ENCODE measurements at regions not wholly inside any gene's neighbourhood (a gene's known extent, or its start where the extent isn't known, plus 50 kb on each side); places are given as distances from the start of the nearest gene placed in this dataset.

DNA sequence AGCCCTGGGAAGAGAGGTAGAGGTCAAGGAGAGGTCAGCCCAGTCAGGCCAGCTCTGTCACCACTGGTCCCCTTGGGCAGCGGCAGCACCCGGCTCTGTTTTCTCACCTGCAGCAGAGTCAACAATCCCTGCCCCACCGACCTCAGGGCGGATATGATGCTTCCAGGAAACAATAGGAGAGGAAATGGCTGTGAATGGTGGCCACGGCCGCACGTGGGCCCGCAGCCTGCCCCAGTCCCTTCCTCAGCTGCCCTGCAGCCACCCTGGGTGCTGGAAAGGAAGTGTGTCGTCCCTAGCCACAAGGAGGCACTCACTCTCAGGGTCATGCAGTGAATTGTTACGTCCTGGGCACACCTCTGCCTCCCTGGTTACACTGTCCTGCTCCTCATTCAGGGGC lies 92.5 kb upstream of the ENPP6 start:
- no peak for DNase-seq (ENCODE audit: low read depth)

DNA sequence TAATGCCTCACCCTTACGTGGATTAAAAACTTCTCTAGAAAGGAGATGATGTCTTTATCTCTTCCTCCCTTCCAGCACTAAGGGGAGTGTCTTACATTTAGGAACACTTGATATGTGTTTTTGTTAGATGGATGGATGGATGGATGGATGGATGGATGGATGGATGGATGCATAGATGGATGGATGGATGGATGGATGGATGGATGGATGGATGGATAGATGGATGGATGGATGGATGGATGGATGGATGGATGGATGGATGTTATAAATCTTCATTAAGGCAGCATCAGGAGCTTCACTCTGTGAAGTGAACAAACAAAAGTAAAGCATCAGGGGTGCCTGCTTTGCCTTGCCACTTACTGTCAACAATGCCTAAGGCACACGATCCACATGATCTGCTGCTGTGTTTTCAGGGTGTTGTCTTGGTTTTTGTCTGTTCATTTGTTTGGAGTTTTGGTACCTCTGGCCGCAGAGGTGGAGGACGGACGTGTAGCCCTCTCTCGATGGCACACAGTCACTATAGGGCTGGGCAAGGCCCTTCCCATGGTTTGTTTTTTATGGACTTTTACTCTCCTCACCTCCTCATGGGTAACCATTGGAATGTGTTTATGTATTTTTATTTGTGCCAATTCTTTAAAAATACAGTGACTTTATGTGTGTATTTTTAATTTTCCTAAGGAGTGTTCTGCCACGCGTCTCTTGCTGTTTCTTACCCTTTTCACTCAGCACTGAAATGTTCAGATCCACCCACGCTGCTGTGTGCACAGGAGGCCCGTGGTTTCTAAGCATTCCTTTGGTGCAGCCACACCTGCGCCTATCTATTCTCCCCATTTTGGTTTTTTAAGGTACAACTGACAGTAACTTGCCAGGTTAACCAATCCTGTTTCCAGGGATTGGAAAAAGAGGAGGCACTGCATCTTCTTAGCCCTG lies 91.8 kb upstream of the ENPP6 start:
- DNase-seq (ENCODE audit: low read depth) = no peak

DNA sequence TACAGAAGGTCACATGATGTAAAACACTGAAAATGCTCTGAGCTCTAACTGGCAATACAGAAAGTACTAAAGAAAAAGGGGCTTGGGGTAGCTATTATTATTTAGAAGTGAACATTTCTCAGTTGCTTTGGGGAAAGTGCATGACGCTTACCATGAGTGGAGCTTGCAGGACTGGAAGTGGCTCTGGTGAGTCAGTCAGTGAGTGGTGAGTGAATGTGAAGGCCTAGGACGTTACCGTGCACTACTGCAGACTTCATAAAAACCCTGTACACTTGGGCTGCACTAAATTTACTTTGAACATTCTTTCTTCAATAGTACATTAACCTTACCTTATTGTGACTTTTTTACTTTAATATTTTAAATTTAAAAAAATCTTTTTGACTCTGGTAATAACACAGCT lies 89.3 kb upstream of the ENPP6 start:
- DNase-seq (ENCODE audit: low read depth) = peak; percentile 12

DNA sequence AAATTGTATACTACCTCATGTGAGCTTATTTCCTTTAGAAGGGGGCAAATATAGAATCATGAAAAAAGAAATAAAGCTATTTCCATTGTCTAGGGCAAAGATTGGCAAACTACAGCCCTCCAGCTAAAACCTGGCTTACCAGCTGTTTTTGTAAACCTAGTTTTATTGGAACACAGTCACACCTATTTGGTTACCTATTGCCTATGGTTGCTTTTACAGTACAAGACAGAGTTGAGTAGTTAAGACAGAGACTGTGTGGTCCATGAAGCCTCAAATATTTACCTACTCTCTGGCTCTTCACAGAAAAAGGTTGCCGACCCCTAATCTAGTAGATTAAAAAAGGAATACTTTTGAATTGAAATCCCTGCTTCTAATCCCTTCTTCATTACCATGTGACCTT lies 88.8 kb upstream of the ENPP6 start:
- no peak for DNase-seq (ENCODE audit: low read depth)

DNA sequence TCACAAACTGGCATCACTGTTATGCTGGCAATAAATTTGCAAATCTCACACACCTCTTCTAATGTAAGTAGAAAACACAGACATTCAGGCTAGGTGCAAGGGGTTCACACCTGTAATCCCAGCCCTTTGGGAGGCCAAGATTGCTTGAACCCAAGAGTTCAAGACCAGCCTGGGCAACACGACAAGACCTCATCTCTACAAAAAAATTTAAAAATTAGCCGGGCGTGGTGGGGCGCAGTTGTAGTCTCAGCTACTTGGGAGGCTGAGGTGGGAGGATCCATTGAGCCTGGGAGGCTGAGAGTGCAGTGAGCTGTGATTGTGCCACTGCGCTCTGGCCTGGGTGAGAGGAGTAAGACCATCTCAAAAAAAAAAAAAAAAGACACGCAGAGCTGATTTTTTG lies 83.1 kb upstream of the ENPP6 start:
- no peak for DNase-seq (ENCODE audit: low read depth)

DNA sequence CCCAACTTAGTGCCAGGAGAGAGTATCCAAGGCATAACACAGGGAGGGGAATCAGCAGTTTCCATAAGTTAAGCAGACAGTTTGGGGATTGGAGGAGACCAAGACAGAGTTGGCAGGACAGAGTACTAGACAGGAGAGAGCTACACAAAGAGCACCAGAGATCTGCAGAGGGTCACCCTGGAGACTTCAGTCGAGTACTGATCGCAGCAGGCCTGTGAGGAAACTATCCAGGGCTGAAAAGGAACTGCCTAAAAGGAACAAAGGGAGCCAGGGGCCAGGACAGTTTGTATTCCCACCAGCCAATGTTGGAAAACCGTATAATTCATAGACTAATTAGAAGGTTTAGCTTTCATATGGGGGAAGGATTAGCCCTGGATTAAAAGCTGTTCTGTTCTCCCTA lies 80.6 kb upstream of the ENPP6 start:
- no peak for DNase-seq (ENCODE audit: low read depth)

DNA sequence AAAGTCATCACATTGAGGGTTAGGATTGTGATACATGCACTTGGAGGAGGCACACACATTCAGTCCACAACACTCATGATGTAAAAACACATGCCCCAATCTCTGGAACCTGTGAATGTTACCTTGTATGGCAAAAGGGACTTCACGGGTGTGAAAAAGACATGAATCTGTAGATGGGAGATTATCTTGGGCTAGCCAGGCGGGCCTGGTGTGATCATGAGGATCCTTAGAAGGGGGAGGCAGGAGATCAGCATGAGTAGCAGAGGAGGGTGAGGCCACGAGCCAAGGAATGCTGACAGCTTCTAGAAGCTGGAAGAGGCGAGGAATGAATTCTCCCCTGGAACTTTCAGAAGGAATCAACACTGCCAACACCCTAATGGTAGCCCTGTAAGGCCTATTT lies 77.5 kb upstream of the ENPP6 start:
- DNase-seq (ENCODE audit: low read depth) = no peak

DNA sequence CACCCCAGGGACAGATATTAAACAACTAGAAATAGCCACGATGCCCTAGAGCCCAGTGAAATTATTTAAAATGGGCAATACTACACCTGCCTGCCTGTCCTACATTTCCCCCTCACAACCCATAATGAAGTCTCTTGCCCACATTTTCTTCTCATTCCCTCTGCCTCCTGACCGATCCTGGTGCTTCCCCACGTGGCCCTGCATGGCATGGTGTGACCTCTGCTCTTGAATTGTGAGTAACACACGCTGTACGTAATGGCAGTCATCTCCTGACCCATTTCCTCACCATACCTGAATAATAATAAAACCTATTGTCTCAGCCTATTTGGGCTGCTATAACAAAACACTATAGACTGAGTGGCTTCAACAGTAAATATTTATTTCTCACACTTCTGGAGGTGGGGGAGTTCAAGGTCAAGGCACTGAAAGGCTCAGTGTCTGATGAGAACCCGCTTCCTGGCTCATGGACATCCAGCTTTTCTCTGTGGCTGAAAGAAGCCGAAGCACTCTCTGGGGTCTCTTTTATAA lies 77.0 kb upstream of the ENPP6 start:
- no peak for DNase-seq (ENCODE audit: low read depth)

DNA sequence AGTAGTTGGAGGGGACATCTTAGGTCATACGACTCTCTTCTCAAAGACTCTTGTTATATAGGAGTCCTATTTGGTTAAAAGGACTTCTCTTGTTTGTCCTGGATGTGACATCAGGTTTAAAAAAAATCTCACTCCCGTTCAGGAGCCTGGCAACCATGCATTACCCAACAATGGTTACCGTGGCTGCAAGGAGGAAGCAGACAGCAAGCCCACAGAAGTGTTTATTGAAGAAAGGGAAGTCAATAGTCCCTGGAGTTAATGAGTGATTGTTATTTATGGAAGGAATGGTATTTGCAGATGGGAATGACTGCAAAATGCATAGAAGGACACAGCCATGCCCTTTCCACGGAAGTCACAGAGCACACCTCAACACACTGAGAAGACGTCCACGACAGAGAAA lies 75.9 kb upstream of the ENPP6 start:
- no peak for DNase-seq (ENCODE audit: low read depth)

DNA sequence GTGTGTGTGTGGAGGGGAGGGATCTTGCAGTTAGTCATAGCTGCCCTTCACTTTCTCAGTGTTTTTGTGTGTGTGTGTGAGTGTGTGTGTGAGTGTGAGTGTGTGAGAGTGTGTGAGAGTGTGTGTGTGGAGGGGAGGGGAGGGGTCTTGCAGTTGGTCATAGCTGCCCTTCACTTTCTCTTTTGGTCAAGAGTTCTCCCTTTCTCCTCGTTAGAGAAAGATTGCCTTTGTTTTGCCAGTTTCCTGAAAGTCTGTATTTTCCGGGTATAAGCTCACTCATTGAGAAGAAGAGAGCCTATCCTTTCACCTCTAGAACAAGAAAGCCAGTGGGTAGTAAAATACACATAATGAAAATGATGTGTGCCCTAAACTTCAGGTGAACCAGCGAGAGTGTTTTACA lies 75.2 kb upstream of the ENPP6 start:
- DNase-seq (ENCODE audit: low read depth) = no peak

DNA sequence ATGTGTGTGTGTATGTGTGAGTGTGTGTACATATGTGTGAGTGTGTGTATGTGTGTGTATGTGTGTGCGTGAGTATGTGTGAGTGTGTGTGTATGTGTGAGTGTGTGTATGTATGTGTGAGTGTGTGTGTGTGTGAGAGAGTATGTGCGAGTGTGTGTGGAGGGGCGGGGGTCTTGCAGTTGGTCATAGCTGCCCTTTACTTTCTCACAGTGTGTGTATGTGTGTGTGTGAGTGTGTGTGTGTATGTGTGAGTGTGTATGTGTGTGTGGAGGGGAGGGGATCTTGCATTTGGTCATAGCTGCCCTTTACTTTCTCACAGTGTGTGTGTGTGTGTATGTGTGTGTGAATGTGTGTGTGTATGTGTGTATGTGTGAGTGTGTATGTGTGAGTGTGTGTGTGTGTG lies 74.8 kb upstream of the ENPP6 start:
- no peak for DNase-seq (ENCODE audit: low read depth)

DNA sequence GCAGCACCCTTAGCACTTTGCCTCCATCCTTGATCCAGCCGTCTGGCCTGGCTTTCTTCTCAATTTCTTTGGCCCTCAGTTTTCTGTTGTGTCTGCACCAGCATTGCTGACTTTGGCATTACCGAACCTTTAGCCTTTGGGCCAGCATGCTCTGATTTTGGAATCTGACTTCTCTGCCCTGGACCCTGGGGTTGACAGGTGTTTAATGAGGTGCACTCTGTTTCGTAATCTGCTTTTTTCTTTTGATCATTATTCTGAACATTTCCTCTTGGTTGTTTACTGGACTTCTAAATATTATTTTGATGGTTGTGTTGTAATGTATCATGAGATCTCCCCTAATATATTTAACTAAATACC lies 71.5 kb upstream of the ENPP6 start:
- no peak for DNase-seq (ENCODE audit: low read depth)

DNA sequence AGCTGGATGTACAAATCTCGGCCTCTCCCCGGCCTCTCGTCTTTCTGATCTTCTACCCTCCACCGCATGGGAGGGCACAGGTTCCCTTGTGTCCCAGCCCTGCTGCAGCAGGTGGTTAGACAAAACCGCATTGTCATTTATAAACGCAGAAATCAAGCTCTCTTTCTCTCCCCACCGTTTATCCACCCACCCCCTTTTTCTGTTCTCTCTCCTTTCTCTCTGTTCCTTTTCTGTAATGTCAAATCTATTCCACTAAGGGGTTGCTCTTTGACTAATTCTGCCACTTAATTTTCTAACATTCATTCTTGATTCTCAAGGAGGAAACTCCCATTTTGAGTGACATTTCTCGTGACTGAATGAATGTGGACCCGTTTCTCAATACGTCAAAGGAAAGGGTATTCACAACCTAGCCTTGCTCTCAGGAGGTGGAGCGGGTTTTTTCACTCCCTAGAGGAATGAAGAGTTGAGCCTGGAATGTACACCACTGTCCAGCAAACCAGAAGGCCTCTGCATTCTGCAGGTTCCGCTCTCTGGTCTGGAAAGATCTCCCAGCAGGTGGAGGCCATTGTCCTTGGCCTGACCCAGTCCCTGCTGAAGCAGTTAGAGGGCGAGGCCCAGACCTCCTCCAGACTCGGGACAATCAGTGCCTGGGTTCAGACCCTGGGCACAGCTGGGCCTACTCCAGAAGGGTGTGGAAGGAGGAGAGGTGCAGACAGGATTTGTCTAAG lies 70.9 kb upstream of the ENPP6 start:
- DNase-seq (ENCODE audit: low read depth) = no peak

DNA sequence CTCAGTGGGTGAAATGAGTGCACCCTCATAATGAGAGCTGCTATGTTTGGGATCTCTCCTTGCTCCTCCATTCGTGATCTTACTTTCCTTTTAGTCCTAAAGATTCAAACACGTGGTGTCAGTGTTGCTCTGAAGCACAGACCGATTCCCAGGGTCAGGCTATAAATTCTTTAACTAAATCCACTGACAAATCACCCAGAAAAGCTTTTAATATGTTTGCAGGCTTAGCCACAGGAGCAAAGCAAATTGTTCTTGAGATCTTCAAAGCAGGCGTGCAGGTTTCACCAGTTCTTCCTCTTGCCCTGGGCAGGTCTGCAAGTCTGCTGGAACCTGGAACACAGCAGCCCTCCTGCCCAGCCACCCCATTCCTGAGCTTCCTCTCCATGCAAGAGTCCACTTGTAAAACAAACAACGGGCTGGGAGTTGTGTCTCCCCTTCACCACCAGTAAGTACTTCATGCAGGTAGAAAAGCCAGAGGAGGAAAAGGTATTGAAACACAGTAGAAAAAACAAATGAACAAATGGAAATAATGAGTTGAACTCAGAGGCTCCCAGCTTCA lies 70.1 kb upstream of the ENPP6 start:
- no peak for DNase-seq (ENCODE audit: low read depth)

DNA sequence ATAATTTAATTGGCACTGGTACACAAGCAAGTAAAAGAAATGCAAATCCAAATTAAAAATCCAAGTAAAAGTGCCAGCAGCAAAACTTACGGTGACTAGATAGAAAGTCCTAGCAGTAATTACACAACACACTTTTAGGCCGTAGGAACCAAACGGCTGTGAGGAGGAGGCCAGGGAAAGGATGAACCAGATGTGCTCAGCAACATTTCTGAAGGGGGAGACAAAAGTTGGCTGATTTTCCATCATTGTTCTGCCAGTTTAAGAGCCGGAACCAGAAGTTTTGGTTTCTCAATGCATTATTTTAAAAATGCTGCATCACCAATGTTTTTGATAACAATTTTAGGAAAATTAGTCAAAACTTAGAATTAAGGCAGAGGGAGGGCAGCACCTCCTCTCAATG lies 68.7 kb upstream of the ENPP6 start:
- no peak for DNase-seq (ENCODE audit: low read depth)

DNA sequence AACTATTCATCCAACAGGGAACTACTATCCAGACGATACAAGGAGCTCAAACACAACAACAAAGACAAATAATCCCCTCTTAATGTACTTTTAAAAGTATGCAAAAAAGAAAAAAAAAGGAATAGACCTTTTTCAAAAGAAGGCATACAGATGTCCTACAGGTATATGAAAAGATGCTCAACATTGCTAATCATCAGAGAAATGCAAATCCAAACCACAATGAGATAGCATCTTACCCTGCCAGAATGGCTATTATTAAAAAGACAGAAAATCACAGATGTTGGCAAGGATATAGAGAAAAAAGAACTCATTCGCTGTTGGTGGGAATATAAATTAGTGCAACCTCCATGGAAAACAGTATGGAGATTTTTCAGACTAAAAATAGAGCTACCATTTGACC lies 67.1 kb upstream of the ENPP6 start:
- DNase-seq (ENCODE audit: low read depth) = no peak

DNA sequence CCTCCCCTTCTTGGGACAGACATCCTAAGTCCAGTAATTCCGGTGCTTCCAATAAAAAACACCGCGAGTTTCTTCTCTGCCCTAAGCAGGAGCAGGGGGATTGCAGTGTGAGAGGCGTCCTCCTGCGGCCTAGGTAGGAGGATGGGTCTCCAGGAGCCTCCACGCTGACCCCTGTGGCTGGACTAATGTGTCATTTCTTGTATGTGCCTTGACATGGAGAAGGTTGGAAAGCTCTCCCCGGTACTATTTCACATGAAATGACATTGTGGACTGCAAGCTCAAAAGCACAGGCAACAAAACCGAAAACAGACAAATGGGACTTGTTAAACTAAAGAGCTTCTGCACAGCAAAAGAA lies 66.6 kb upstream of the ENPP6 start:
- no peak for DNase-seq (ENCODE audit: low read depth)

DNA sequence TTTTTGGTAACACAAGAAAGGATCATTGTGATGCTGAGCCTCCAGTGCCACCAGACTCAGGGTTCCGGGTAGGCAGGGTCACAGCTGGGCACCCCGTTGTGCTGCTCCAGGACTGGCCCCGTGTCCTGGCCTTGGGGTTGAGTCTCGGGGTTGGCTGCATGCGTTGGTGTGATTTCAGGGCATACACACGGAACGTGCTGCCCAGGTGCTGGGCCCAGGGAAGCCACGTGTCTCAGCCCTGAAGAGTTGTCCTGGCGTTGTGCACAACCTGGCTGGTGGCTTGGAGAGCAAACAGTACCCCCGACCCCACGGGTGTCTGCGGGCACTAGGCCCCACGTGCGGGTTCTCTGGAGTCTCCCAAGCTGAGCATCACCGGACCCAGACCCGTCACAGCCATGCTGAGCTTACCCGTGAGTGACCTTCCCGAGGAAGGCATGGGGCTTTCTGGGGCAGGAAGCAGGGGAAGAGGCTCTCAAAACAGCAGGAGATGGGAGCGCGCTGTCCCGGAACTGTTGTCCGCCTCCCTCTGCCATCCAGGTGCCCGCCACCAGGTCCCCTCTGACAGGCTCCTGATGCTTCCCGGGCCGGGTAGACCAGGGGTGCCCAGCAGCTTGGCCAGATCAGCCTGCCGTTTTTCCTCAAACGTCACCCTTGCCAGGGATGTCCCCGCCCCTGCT lies 66.1 kb upstream of the ENPP6 start:
- DNase-seq (ENCODE audit: low read depth) = no peak

DNA sequence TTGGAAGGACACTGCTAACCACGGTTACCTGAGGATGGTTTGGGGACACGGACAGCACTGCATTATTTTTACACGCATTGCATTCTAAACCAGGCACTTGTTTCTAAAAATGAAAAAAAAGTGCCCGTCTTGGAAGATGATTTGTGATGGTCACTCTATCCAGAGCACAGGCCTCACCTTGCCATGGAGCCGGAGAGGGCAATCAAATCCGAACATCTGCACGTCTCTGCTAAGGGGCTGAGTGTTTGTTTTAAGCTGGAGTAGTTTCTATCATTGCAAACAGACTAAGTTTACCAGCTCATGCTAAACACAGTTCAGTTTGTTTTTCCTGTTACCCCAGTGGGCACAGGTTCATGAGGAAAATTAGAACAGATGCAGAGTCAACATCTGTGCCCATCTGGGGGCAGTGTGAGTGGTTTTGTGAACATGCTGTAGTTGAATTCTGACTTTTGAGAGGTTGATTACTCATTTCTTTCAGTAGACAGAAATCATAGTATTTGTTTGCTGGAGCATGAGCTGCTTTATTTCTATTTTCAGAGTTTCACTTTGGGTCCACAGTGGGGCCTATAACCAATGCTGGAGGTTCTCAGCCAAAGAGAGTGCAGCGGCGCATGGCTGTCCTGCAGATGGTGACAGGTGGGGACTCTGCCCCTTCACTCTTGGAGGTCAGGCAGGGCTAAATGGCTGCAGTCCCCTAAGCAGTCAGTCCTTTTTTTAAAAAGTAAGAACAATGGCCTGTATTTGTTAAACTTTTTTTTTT lies 65.4 kb upstream of the ENPP6 start:
- DNase-seq (ENCODE audit: low read depth) = no peak

DNA sequence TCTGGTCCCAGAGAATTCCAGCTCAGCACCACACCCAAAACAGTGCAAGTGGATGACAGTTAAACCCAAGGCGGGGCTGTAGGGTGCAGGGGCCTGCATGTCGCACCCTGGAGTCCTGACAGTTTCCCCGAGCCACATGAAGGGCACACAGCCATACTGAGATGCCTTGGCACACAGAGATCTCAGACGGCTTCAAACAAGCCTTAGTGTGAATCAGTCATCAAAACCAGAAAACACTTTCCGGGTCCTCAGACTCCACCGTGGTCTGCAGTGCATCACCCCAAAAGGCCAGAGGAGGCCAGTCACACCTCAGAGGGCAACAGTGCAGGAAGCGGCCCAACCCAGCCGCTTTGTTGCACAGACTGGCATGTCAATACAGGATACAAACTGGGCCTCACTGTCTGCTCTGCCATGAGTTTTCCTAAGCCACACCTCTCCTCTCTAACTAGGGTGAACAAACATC lies 64.6 kb upstream of the ENPP6 start:
- no peak for DNase-seq (ENCODE audit: low read depth)

All from Daoy (cell line).